Neuron (in vitro differentiated cells): ENCODE measurements at regions not wholly inside any gene's neighbourhood (a gene's known extent, or its start where the extent isn't known, plus 50 kb on each side); places are given as distances from the start of the nearest gene placed in this dataset.

Experiments used
- H2AFZ ChIP-seq: one replicate; pipeline ENCODE4 v1.6.1; 2013; ENCODE audit warnings: low read depth, mild to moderate bottlenecking, inconsistent platforms, low read length, moderate library complexity
- H3K27me3 ChIP-seq: one replicate; pipeline ENCODE4 v1.6.1; 2013; ENCODE audit warnings: low read length; ENCODE audit not compliant: insufficient read depth
- H3K36me3 ChIP-seq: one replicate; pipeline ENCODE4 v1.6.1; 2013; ENCODE audit warnings: low read length; ENCODE audit not compliant: insufficient read depth
- H3K4me1 ChIP-seq: one replicate; pipeline ENCODE4 v1.6.1; 2013; ENCODE audit warnings: low read length; ENCODE audit not compliant: insufficient read depth
- H3K4me3 ChIP-seq: 2 replicates; pipeline ENCODE4 v1.5.1; 2013; ENCODE audit warnings: mild to moderate bottlenecking, low read length, moderate library complexity
- H3K9me3 ChIP-seq: one replicate; pipeline ENCODE4 v1.6.1; 2013; ENCODE audit warnings: low read length

DNA sequence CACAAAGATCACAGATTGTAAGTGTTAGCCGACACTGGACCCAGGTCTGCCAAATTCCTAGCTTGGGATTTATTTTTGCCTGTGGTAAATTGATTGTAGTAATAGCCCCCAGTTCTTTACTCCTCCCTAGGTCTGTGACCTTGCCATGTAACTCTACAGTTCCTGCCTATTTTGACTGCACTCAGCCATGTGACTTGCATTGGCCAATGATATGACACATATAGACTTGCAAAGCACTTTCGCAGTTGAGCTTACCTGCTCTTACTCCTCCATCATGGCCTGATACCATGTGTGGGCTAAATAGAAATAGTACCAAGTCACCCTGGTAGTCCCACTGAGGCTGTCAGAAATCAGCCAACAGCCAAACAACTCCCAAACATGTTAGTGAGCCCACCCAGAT is 240.3 kb downstream of the DUSP6 start:
- no peak overlapping the region for H2AFZ ChIP-seq
- H3K4me3 ChIP-seq = no peak overlapping the region
- H3K27me3 ChIP-seq = no peaks in the 10 kb centered on the region
- no peaks in the 10 kb centered on the region for H3K9me3 ChIP-seq
- no peaks in the 10 kb centered on the region for H3K4me1 ChIP-seq
- H3K36me3 ChIP-seq = no peaks in the 10 kb centered on the region

DNA sequence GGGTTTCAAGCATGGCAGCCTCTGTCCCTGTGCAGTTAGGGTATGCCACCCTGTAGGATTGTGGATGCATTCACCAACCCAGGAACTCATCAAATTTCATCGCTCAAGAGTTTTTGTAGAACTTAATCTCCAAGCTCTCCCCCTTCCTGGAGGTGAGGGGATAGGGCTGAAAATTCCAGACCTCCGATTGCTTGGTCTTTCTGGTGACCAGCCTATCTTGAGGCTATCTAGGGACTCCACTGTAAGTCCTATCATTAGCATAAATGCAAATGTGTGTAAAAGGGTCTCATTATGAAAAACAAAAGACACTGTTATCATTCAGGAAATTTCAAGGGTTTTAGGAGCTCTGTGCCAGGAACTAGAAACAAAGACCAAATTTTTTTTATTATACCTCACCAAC is 244.0 kb downstream of the DUSP6 start:
- Histone ChIP-seq H3K27me3 (no peaks in the 10 kb centered on the region), H2AFZ (no peak overlapping the region), H3K36me3 (no peaks in the 10 kb centered on the region), H3K4me3 (no peak overlapping the region), H3K4me1 (no peaks in the 10 kb centered on the region), H3K9me3 (no peaks in the 10 kb centered on the region)

DNA sequence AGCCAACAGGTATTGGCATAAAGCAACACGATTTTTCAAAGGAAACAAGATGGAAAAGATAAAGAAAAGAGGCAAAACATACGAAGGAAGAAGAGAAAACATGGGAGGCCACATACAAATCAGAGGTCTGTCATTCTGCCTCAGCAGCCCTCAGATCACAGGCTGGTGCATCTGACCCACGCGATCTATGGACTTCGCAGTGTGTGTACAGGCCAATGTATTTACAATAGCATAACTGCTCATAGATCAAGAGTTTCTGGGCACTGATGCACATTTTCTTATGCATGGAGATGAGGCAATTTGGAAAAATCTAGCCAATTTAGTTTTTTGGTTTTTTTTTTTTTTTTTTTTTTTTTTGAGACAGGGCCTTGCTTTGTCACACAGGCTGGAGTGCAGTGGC is 245.4 kb downstream of the DUSP6 start:
- Histone ChIP-seq H3K27me3 (no peaks in the 10 kb centered on the region), H3K4me1 (no peaks in the 10 kb centered on the region), H3K9me3 (no peaks in the 10 kb centered on the region), H3K36me3 (no peaks in the 10 kb centered on the region), H2AFZ (no peak overlapping the region), H3K4me3 (no peak overlapping the region)

DNA sequence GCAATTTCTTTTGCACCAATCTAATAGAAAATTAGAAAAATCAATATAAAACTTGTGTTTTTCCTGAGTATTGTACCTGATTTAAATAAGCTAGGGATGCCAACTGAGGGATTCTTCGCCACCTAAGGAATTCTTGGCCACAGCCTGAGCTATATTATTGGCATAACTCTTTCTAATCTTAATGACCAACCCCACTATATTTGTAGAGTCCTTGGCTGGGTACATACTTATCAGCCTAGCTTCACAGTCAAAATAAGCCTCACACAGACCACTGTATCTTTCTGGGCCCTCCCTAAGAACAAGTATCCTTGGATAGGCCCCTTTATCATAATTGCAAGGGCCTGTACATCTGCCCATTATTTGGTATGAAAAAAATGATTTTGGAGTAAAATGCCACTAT is 247.1 kb downstream of the DUSP6 start:
- Histone ChIP-seq H2AFZ (no peak overlapping the region), H3K4me1 (peaks cover 5% of the 10 kb centered on the region), H3K9me3 (no peaks in the 10 kb centered on the region), H3K27me3 (no peaks in the 10 kb centered on the region), H3K36me3 (no peaks in the 10 kb centered on the region), H3K4me3 (no peak overlapping the region)

DNA sequence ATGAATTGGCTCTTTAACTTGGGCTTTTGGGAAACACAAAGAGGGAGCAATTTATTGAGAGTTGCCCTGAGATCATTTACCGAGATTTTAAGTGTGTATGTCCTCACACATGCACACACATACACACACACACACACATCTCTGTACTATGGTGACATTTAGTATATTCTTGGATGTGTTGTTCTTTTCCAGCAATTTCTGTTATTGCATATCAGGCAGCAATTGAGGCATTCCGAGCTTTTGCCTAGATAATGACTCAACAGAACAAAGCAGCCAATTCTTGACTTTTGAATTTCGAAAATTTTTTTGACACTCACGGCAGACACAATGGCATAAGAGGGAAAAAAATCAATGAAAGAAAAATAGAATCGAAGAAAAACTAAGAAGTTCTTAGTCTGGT is 248.5 kb downstream of the DUSP6 start:
- no peaks in the 10 kb centered on the region for H3K9me3 ChIP-seq
- no peak overlapping the region for H3K4me3 ChIP-seq
- H2AFZ ChIP-seq = no peak overlapping the region
- no peaks in the 10 kb centered on the region for H3K36me3 ChIP-seq
- no peaks in the 10 kb centered on the region for H3K27me3 ChIP-seq
- peaks cover 5% of the 10 kb centered on the region for H3K4me1 ChIP-seq

DNA sequence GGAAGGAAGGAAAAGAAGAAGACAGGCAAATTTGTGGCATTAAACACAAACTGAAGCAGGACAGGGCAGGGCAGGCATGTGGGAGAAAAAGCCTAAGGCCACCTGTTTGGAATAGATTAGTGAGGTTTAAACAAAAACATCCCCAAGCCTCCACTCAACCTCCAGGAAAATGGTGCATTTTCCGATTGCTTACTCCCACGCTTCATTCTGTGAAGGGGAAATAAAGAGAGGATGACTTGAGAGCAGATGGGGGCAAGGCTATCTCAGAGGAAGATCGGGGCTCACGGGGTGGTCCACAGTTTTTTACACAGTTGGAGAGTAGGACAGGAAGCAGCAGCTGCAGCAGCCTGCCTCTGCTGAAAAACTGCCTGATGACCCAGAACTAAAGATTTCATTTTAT is 250.9 kb downstream of the DUSP6 start:
- Histone ChIP-seq H3K36me3 (no peaks in the 10 kb centered on the region), H3K4me3 (no peak overlapping the region), H3K4me1 (peaks cover 5% of the 10 kb centered on the region), H3K27me3 (no peaks in the 10 kb centered on the region), H2AFZ (peak overlapping the region; percentile 22), H3K9me3 (no peaks in the 10 kb centered on the region)

DNA sequence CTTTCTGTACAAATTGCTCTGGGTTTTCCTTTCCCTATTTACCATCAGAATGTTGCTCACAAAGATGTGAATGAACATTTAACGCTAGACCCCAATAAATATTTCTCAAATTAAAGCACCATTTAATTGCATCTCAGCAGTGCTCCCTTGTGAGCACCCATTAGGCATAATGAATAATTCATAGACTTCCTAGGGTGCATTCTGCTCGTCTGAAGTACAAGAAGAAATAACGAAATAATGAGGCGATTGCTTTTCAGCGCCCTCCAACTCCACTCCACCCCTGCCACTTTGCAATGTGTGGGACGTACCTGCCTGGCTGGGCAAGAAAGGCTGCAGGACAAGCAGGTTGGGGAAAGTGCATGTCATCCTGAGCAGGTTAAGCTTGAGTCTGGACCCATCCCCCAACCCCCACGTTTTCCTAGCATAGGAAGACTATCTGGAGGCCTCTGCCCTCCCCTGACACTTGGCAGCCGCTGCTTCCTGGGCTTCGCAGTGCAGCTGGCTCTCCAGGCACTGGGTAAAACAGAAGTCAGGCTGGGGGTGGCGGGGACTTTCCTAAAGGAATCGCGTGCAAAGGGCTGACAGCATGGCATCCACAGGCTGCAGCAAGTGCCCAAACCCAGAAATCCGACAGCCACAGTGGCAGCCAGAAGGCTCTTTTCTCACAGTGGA is 253.7 kb downstream of the DUSP6 start:
- peaks cover 5% of the 10 kb centered on the region for H3K4me1 ChIP-seq
- H3K27me3 ChIP-seq = no peaks in the 10 kb centered on the region
- H2AFZ ChIP-seq = no peak overlapping the region
- H3K36me3 ChIP-seq = no peaks in the 10 kb centered on the region
- no peaks in the 10 kb centered on the region for H3K9me3 ChIP-seq
- no peak overlapping the region for H3K4me3 ChIP-seq

DNA sequence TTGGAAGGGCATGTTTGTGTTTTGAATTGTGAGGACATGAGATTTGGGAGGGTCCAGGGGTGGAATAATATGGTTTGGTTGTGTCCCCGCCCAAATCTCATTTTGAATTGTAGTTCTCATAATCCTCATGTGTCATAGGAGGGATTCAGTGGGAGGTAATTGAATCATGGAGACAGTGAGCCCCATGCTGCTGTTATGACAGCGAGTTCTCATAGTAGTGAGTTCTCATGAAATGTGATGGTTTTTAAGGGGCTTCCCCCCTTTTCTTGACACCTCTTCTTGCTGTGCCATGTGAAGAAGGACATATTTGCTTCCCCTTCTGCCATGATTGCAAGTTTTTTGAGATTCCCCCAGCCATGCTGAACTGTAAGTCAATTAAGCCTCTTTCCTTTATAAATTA is 260.0 kb downstream of the DUSP6 start:
- Histone ChIP-seq H3K4me3 (no peak overlapping the region), H3K36me3 (no peaks in the 10 kb centered on the region)

DNA sequence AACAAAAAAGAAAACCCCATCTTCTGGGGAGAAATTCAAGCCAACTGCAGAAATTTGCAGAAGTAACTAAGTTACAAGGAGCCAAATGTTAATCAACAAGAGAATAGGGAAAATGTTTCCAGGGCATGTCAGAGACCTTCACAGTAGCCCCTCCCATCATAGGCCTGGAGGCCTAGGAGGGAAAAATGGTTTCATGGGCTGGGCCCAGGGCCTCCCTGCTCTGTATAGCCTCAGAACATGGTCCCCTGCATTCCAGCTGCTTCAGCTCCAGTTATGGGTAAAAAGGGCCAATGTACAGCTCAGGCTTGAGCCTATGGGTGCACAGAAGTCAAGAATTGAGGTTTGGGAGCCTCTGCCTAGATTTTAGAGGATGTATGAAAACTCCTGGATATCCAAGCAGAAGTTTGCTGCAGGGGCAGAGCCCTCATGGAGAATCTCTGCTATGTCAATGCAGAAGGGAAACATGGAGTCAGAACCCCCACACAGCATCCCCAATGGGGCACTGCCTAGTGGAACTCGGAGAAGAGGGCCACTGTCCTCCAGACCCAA is 260.9 kb downstream of the DUSP6 start:
- H3K36me3 ChIP-seq = no peaks in the 10 kb centered on the region
- H3K27me3 ChIP-seq = no peaks in the 10 kb centered on the region
- peaks cover 6% of the 10 kb centered on the region for H3K4me1 ChIP-seq
- peaks cover 5% of the 10 kb centered on the region for H3K9me3 ChIP-seq
- no peak overlapping the region for H2AFZ ChIP-seq
- H3K4me3 ChIP-seq = no peak overlapping the region

More for the DNA sequence above, 260.0 kb downstream of the DUSP6 start:
- peaks cover 5% of the 10 kb centered on the region for H3K9me3 ChIP-seq
- H3K4me1 ChIP-seq = peaks cover 6% of the 10 kb centered on the region
- no peak overlapping the region for H2AFZ ChIP-seq
- H3K27me3 ChIP-seq = no peaks in the 10 kb centered on the region

DNA sequence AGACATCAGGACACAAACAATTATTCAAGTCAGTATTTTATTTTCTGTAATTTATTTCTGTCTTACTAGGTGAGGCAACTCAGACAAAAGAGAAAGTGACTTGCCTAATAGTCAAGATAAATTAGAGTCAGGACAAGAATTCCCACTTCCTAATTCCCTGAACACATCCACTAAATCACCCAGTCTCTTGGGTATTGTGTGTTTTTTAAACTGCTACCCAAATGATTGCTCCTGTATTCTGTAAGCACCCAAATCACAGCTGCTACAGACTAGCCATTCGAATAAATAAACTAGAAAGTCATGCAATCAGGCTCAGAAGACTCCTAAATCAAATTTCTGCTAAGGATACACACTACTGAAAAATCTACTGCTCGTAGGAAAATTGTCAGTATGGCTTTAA is 263.0 kb downstream of the DUSP6 start:
- Histone ChIP-seq H3K9me3 (peaks cover 5% of the 10 kb centered on the region), H2AFZ (no peak overlapping the region), H3K27me3 (no peaks in the 10 kb centered on the region), H3K4me3 (no peak overlapping the region), H3K36me3 (no peaks in the 10 kb centered on the region), H3K4me1 (peaks cover 6% of the 10 kb centered on the region)

DNA sequence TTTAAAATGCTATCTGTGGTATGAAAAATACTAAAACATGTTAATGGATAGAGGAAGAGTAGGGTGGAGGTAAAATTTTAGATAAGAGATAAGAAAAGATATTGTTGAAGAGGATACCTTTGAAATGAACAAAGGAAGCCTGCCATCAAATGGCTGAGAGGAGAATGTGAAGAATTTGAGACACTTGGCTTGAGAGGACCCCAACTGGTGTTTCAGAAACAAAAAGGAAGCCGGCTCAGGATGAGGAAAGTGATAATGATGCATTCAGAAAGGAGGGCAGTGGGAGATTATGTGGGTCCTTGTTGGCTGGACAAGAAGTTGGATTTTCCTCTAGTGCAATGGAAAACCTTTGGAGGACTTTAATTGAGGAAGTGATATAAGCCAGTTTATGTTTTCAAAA is 264.4 kb downstream of the DUSP6 start:
- no peak overlapping the region for H2AFZ ChIP-seq
- peaks cover 5% of the 10 kb centered on the region for H3K9me3 ChIP-seq
- H3K4me1 ChIP-seq = peaks cover 6% of the 10 kb centered on the region
- H3K4me3 ChIP-seq = no peak overlapping the region
- H3K27me3 ChIP-seq = no peaks in the 10 kb centered on the region
- H3K36me3 ChIP-seq = no peaks in the 10 kb centered on the region

DNA sequence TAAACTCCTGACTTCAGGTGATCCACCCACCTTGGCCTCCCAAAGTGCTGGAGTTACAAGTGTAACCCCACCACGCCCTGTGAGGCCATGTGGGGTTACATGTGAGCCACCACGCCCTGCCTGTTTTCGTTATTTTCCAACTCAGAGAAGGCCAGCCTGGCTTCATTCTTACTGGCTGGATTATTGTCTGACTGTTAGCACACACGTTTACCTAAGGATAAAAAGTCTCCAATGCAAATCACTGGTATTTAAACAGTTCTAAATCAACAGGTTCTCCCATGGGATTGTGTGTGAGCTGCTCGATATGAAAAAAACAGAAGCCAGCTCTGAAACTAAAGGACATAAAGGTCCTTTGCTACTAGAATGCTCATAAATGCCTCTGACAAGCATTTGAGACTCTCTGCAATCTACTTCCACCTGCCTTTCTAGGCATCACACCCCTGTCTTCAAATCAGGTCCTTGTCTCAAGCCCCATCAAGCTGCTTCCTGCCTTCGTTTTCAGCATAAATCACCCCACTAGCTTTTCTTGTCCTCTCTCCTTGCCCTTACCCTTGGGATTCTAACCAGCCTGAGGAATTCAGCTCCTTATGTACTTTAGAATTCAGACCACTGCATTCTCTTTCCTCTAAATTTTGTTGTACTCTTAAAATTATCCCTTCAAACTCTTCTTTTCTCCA is 265.0 kb downstream of the DUSP6 start:
- Histone ChIP-seq H3K4me1 (peaks cover 7% of the 10 kb centered on the region), H2AFZ (no peak overlapping the region), H3K9me3 (peaks cover 5% of the 10 kb centered on the region), H3K36me3 (no peaks in the 10 kb centered on the region), H3K4me3 (no peak overlapping the region), H3K27me3 (no peaks in the 10 kb centered on the region)

DNA sequence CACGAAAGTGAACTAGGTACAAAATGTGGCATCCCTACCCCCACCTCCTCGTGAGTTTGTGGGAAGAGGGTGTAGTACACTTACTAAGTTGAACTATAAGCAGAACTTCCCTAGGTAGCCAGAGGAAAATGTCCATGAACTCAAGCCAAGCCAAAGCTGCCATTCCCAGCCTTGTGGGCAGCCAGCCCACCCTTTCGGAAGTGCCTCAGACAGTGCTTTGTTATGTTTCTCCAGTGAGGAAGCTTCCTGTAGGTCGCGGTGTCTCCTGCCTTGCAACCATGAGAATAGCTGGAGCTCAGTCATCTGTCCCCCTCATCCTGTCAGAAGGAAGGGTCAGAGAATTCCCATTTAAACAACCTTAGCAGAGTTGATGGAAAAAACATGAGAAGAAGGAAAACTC is 266.9 kb downstream of the DUSP6 start:
- H3K9me3 ChIP-seq = no peaks in the 10 kb centered on the region
- no peaks in the 10 kb centered on the region for H3K36me3 ChIP-seq
- H3K27me3 ChIP-seq = no peaks in the 10 kb centered on the region
- H2AFZ ChIP-seq = no peak overlapping the region
- H3K4me3 ChIP-seq = no peak overlapping the region
- H3K4me1 ChIP-seq = peaks cover 19% of the 10 kb centered on the region
